Stimulated activated CD4-positive, alpha-beta T cell treated with anti-CD3 and anti-CD28 coated beads, Interleukin-4, amount 100 ng/mL, for 24 hours (primary cell): ENCODE measurements at regions not wholly inside any gene's neighbourhood (a gene's known extent, or its start where the extent isn't known, plus 50 kb on each side); places are given as distances from the start of the nearest gene placed in this dataset.
"Not testable (repeated sequence)": the region's sequence is repeated elsewhere in the genome, so short reads cannot be mapped to it uniquely, and the experiment has no call there.

ENCODE experiments used
- DNase-seq: peaks from one replicate; pipeline ENCODE4 v3.0.0-alpha.2; 2020

DNA sequence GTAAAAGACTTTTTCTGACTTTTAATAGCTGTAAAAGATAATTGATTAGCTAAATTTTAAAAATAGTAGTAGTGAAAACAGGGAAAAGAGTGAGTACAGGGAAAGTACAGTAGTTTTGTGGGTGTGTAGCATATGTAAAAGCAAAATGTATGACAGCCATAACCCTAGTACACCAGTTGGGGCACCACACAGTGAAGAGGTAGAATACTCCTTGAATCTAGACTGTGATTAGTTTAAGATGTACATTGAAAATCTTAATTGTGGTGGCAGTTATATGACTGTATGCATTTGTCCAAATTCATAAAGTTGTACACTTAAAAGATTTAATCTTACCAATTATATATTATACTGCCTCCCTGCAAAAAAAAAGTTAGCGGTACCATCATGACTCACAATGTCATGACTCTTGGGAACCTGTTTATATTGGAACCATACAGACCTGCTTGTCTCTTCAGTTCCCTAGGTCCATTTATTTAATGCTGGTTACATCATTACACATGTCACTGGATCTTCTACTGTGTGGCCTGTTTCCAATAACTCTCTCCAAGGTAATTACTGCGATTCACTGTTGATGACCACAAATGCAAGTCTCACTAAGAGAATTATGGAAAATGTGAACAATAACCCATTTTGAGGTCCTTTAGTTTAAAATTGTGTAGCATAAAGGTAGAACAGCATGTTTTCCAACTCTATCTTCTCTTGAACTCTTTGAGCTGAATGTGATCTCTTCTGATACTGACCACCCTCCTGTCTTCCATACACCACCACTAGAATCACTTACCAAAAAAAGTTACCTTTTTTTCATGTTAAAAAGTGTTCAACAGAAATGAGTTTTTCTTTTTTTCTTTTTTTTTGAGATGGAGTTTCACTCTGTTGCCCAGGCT, 264.2 kb upstream of the AMIGO2 start:
- DNase-seq, result no peak

DNA sequence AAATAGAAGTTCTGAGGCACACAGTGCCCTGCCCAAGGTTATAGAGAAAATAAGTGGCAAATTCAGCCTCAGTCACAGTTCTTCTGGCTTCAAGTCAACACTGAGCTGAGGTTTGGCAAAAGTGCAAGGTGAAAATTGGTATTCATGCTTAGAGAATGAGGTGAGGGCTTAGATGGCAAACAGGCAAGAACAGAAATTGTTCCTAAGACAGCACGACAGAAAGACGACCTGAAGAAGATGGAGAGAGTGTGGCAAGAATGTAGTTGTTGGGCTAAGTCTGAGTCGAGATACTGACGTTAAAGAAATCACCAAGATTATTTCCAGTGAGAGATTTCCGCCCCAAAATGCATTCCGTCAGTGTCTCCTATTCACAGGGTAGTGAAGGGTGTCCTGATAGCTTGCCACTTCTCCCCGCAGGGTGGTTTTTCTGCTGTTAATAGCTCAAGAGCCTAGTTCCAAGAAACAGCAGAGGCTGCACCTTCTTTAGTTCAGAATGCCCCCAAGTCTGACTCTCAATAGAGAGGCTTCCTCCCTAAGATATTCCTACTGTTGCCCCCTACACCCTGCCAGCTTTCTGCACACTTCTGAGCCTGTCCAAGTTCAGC, 260.8 kb upstream of the AMIGO2 start:
- DNase-seq, result no peak

DNA sequence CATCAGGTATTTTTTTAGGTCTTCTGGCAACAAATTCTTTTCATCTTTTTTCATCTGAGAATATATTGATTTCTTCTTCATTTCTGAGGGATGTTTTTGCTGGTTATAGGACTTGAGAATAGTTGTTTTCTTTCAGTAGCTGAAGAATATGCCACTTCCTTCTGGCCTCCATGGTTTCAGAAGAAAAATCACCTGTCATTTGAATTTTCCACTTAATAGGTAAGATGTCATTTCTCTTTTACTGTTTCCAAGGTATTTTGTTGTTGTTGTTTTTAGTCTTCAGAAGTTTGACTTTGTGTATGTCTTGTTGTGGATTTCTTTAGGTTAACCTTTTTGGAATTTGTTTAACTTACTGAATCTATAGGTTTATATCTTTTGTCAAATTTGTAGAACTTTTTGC, 257.8 kb upstream of the AMIGO2 start:
- DNase-seq, result no peak

DNA sequence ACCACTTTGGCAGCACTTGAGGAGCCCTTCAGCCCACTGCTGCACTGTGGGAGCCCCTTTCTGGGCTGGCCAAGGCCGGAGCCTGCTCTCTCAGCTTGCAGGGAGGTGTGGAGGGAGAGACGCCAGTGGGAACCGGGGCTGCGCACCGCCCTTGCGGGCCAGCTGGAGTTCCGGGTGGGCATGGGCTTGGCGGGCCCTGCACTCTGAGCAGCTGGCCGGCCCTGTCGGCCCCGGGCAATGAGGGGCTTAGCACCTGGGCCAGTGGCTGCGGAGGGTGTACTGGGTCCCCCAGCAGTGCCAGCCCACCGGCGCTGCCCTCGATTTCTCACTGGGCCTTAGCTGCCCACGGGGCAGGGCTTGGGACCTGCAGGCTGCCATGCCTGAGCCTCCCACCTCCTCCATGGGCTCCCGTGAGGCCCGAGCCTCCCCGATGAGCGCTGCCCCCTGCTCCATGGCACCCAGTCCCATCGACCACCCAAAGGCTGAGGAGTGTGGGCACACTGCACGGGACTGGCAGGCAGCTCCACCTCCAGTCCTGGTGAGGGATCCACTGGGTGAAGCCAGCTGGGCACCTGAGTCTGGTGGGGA, 253.6 kb upstream of the AMIGO2 start:
- not testable (repeated sequence) for DNase-seq

DNA sequence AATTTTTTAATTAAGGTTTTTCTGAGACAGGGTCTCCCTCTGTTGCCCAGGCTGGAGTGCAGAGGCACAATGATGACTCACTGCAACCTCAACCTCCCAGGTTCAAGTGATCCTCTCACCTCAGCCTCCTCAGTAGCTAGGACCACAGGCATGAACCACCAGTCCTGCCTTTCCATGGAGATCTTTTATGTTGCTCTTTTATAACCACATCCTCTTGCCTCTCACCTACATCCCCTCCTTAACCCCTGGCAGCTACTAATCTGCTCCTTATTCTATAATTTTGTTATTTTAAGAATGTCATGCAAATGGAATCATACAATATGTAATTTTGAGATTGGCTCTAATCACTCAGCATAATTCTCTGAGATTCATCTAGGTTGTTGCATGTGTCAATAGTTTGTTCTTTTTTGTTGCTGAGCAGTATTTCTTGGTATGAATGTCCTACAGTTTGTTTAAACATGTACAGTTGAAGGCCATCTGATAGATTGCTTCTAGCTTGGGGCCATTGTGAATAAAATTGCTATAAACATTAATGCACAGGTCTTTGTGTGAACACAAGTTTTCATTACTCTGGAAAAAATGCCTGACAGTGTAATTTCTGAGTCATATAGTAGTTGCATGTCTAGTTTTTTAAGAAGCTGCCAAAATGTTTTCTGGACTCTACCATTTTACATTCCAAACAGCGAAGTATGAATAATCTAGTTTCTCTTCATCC, 249.2 kb upstream of the AMIGO2 start:
- no peak for DNase-seq

DNA sequence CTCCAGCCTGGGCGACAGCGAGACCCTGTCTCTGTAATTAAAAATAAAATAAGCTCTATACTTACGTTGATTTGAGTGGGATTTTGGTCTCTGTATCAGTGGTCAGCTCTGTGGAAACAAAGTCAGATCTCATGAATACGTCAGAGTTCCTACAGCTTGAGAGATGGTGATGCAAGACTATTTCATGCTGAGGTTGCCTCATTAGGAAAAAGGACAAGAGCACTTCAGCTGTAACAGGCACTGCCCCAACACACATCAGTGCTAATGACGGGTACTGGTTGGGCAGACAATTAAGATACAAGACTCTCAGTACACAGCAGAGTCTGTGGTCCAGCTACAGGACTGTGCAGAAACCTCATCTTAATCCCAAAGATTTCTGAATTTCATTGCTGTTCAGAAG, 246.4 kb upstream of the AMIGO2 start:
- no peak for DNase-seq

DNA sequence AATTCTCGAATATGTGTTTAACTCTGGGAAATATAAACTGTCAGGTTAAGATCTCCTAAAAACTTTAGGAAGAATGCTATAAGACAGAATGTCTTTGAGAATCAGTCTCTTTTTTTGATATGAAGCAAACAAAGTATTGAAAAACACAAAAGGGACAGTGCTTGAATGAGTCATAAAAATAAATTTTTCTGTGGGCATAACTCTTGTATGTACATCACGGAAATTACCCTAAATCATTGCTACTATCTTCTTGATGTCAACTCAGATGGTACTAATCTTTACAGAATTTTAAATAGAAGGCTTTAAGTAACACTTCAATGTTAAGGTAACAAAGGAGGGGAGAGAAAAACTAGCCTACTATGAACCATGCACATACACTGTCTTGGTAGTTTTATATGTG, 244.0 kb upstream of the AMIGO2 start:
- no peak for DNase-seq

DNA sequence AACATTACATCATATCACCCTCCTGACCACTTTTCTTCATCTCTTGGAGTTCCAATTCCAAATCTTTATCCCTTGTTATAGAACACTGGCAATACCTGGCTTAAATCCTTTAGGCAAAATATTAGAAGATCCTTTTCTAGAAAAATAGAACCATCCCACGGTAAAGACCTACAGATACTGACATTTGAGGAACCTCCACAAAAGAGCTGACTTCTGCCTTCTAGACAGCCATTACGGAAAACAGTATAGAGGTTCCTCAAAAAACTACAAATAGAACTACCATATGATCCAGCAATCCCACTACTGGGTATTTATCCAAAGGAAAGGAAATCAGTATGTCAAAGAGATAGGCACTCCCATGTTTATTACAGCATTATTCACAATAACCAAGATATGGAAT, 241.7 kb upstream of the AMIGO2 start:
- DNase-seq, result no peak

DNA sequence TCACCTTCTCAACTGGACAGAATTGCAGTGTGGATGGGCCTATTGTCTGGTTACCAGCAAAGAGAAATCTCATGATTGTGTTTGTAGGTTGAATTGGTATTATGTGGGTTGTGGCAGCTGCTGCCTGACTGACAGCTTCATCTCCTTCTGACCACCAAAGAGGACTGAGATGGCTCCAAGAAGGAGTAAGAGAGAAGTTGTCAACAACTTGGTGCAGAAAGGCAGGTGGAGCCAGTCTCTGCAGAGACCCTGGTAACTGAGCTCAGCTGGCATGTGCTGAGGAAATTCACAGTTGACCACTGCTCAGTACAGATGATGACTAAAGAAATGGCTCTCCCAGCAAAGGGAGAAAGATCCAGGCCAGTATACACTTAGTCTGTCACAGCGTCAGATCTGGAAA, 240.0 kb upstream of the AMIGO2 start:
- DNase-seq, result no peak

DNA sequence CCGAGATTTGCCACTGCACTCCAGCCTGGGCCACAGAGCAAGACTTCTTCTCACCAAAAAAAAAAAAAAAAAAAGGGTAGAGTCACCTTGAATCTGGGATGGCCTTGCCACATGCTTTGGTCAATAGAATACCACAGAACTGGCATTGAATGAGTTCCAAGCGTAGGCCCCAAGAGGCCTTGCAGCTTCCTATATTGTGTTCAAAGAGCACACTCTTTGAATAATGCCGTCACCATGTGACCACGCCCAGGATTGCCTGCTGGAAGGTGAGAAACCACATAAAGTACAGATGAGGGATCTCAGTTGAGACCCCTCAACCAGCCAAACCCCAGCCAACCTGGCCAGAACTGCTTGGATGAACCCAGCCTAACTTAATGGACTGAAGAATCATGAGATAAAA, 239.2 kb upstream of the AMIGO2 start:
- no peak for DNase-seq

DNA sequence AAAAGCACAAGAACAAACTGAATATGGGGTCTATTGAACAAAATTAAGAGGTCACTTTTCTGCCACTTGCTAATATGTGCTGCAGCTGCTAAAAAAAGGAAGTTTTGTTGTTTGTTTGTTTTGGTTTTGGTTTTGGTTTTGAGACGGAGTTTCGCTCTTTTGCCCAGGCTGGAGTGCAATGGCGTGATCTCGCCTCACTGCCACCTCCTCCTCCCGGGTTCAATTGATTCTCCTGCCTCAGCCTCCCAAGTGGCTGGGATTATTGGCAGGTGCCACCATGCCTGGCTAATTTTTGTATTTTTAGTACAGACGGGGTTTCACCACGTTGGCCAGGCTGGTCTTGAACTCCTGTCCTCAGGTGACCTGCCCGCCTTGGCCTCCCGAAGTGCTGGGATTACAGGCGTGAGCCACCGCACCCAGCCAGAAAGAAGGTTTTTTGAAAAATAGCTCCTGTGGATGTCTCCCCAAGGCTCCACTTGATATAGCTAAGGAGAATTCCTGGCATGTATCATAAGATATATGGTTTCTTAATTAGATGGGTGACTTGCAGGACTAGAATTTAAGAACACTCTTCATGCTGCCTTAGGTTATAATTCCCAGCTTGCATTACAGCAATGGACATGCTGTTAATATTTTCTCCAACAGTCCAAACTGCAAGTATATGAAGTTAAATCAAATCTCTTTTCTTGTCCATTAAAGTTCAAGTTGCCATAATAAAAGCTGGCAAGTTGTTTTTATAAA, 237.6 kb upstream of the AMIGO2 start:
- no peak for DNase-seq

DNA sequence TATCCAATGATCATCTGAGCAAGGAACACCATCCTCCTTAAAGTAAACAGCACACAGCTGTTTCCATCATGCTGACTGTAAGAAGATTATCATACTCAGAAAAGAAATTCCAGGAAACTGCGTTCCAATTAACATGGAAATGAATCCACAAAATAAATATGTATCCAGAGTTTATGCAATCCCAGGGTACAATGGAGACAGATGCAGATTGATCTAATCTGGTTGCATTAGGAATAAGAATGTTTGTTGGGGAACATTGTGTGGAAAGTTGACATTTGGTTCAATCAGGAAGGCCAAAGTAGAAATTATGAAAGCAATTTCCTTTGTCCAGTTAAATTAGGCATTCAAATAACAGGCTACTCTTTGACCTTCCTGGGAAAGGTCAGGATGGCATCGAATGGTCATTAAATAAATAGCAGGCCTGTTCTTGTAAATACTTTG, 236.9 kb upstream of the AMIGO2 start:
- no peak for DNase-seq

DNA sequence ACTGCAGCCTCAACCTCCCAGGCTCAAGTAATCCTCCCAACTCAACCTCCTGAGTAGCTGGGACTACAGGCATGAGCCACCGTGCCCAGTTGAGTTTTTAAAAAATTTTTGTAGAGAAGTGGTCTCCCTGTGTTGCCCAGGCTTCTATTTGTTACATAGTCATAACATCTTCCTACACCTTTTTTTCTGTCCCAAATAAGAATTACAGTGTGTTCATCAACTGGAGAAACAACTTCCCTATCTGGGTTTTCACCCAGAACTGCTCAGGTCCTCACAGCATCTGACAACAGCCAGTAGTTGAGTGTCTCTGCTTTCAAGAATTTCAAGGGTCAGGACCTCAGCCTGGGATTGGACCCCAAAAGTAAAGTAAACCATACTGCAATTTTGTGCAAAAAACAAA, 235.2 kb upstream of the AMIGO2 start:
- DNase-seq, result no peak

DNA sequence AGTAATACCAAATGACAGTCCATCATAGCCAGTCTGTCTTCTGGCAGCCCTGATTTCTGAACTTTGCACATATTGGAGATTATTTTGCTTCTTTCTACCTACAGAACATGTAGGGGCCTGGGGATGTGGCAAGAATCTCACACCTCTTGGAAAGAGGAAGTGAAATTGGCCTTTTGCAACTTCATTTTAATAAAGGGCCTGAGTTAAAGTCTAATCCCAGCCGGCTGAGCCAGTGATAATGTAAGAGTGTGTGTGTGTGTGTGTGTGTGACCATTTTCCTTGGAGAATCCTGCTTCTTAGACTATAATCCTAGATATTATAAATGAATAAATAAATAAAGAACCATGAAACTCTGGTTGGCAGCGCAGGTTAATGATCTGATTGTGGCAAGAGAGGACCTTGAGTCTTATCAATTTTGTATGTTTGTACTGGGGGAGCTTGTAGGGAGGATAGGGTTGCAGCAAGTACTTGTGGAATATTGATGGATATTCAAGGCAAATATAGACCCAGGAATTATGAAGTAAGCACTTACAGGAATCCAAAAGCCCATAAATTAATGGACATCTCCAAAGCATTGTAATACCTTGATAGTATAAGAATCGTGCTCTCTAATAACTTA, 233.2 kb upstream of the AMIGO2 start:
- DNase-seq, result no peak

DNA sequence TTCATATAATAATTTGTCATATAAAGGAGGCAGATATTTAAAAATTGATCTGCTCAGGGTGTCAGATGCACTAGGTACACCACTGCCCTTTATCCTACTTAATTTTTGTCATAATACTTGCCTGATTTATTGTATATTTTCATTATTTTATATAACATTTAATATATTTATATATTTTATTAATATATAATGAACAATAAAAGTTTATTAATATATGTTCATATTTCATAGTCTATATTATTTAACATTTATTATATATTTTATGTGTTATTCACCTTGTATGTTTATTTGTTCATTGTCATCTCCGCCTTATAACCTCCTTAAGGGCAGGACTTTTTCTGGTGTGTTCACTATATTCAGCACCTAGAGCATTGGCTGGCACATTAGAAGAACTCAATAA, 232.4 kb upstream of the AMIGO2 start:
- DNase-seq, result no peak

DNA sequence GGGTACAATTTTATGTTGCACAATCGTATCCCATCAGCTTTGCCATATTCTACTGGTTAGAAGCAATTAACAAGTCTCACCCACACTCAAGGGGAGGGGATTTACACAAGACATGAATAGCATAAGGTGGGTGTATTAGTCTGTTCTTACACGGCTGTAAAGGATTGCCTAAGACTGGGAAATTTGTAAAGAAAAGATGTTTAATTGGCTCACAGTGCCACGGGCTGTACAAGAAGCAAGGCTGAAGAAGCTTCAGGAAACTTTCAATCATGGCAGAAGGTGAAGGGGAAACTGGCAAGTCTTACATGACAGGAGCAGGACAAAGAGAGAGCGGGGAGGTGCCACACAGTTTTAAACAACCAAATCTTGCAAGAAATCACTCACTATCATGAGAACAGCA, 231.8 kb upstream of the AMIGO2 start:
- no peak for DNase-seq

DNA sequence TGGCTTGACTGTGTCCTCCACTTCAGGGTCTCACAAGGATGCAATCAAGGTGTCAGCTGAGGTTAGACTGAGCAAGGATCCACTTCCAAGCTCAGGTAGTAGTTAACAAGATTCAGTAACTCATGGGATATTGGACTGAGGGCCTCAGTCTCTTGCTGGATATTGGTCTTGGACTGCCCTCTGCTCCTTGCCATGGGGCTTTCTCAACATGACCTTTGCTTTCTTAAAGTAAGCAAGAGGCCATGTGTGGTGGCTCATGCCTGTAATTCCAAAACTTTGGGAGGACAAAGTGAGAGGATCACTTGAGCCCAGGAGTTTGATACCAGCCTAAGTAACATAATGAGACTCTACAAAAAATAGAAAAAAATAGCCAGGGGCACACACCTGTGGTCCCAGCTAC, 231.3 kb upstream of the AMIGO2 start:
- DNase-seq, result no peak

DNA sequence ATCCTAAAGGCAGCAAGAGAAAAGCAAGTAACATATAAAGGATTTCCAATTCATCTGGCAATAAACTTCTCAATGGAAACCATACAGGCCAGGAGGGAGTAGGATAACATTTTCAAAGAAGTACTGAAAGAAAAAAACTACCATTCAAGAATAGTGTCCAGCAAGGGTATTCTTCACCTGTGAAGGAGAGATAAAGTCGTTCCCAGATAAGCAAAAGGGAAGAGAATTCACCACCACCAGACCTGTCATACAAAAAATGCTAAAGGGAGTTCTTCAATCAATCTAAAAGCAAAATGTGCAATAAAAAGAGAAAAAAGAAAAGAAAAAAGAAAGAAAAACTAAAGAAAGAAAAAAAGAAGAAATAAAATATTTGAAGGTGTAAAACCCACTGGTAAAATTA, 228.9 kb upstream of the AMIGO2 start:
- no peak for DNase-seq

DNA sequence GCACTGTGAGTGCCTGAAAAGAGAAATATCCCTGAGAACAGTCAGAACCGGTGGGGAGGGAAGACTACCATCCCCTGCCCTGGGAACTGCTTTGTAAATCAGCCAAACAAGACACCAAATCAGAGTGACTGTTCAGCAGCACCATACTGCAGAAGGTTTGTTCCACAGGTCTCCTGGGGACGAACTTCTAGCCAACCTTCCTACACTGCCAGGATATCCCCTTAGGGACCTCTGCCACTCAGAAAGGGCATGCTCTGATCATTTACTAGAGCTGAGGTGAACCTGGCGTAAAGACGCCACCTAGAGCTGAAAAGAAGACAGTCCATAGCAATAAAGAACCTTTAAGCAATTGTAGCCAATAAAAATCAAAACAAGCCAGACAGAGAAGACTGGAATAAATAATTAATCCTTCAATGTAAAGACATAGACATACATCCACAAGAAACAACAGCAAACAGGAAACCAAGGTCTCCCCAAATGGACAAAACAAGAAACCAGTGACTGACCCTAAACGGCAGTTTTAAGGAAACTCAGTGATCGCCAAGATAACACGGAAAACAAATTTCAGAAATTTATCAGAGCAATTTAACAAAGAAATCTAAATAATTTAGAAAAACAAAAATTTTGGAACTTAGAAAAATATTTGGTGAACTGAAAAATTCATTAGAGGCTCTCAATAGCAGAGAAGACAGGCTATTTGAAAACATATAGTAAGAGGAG, 228.1 kb upstream of the AMIGO2 start:
- DNase-seq, result peak; percentile 62

DNA sequence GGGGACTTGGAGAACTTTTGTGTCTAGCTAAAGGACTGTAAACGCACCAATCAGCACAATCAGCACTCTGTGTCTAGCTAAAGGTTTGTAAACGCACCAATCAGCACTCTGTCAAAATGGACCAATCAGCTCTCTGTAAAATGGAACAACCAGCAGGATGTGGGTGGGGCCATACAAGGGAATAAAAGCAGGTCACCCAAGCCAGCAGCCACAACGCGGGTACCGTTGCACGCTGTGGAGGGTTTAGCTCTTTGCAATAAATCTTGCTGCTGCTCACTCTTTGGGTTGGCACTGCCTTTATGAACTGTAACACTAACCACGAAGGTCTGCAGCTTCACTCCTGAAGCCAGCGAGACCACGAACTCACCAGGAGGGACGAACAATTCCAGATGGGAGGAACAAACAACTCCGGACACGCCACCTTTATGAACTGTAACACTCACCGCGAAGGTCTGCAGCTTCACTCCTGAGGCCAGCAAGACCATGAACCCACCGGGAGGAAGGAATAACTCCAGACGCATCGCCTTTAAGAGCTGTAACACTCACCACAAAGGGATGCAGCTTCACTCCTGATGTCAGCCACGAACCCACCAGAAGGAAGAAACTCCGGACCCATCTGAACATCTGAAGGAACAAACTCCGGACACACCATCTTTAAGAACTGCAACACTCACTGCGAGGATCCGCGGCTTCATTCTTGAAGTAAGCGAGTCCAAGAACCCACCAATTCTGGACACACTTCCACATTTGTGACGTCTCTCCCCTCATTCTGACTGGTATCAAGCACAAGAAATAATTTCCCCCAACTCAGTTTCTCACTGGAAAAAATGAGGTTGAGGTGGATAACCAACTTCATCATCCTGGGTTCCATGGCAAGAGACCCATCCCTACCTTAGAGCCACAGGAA, 227.3 kb upstream of the AMIGO2 start:
- peak; percentile 80 for DNase-seq

DNA sequence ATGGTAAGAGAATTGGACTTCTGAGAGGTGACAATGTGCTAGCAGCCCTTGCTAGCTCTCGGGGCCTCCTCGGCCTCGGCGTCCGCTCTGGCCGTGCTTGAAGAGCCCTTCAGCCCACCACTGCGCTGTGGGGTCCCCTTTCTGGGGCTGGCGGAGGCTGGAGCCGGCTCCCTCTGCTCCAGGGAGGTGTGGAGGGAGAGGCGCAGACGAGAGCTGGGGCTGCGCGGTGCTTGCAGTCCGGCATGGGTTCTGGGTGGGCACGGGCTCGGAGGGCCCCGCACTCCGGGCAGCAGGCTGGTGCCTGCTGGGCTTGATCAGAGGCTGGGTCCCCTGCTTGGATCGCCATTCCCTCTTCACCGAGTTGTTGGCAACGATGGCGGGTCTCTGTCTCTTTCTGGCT, 226.4 kb upstream of the AMIGO2 start:
- no peak for DNase-seq
